ACC112 (cell line): ENCODE measurements at regions not wholly inside any gene's neighbourhood (a gene's known extent, or its start where the extent isn't known, plus 50 kb on each side); places are given as distances from the start of the nearest gene placed in this dataset.
"Not testable (repeated sequence)": the region's sequence is repeated elsewhere in the genome, so short reads cannot be mapped to it uniquely, and the experiment has no call there.

ENCODE experiments used
- H2AFZ ChIP-seq: fragments of 200-600 bp; sonication (generic); one replicate; pipeline ENCODE4 v1.6.0; 2017; ENCODE audit warnings: antibody characterized with exemption, low read length; ENCODE audit not compliant: unreplicated experiment
- H3K27ac ChIP-seq: fragments of 200-600 bp; sonication (generic); 2 replicates; pipeline ENCODE4 v1.5.1; 2014; ENCODE audit warnings: low read depth, mild to moderate bottlenecking, antibody characterized with exemption, low read length, moderate library complexity
- H3K27me3 ChIP-seq: fragments of 200-600 bp; sonication (generic); 2 replicates; pipeline ENCODE4 v1.6.1; 2014; ENCODE audit warnings: mild to moderate bottlenecking, antibody characterized with exemption, low read length, moderate library complexity, mixed read lengths; ENCODE audit not compliant: insufficient read depth
- H3K36me3 ChIP-seq: fragments of 200-600 bp; sonication (generic); 2 replicates; pipeline ENCODE4 v1.6.1; 2016; ENCODE audit warnings: mild to moderate bottlenecking, antibody characterized with exemption, low read length, moderate library complexity, mixed read lengths; ENCODE audit not compliant: insufficient read depth
- H3K4me1 ChIP-seq: fragments of 200-600 bp; sonication (generic); one replicate; pipeline ENCODE4 v1.6.1; 2016; ENCODE audit warnings: low read length, mixed read lengths; ENCODE audit not compliant: insufficient read depth, unreplicated experiment, control insufficient read depth
- H3K4me3 ChIP-seq: fragments of 200-600 bp; sonication (generic); 2 replicates; pipeline ENCODE4 v1.5.1; 2014; ENCODE audit warnings: mild to moderate bottlenecking, low read depth, low read length
- H3K79me2 ChIP-seq: fragments of 200-600 bp; sonication (generic); one replicate; pipeline ENCODE4 v1.6.0; 2016; ENCODE audit warnings: low read length; ENCODE audit not compliant: control insufficient read depth, unreplicated experiment, insufficient read depth

GRCh38 chr6:72560721-72561593 lies 60.9 kb upstream of the KCNQ5 start:
- Histone ChIP-seq H3K4me1 (peaks cover 18% of the 10 kb centered on the region), H3K27me3 (no peaks in the 10 kb centered on the region), H2AFZ (peak overlapping the region; percentile 28), H3K79me2 (no peaks in the 10 kb centered on the region), H3K27ac (no peak overlapping the region), H3K36me3 (no peaks in the 10 kb centered on the region), H3K4me3 (no peak overlapping the region)

GRCh38 chr6:72561629-72562028 lies 60.2 kb upstream of the KCNQ5 start:
- Histone ChIP-seq H3K27ac (no peak overlapping the region), H3K36me3 (no peaks in the 10 kb centered on the region), H3K79me2 (no peaks in the 10 kb centered on the region), H3K4me1 (peaks cover 12% of the 10 kb centered on the region), H2AFZ (no peak overlapping the region), H3K27me3 (no peaks in the 10 kb centered on the region), H3K4me3 (no peak overlapping the region)

- H2AFZ ChIP-seq = peak overlapping the region; percentile 47
- no peak overlapping the region for H3K4me3 ChIP-seq
Observed at GRCh38 chr6:72564231-72564630, 57.6 kb upstream of the KCNQ5 start.

GRCh38 chr6:72571993-72572392 lies 49.9 kb upstream of the KCNQ5 start:
- not testable (repeated sequence) for H2AFZ ChIP-seq, H3K4me1 ChIP-seq, H3K27me3 ChIP-seq, H3K79me2 ChIP-seq, H3K27ac ChIP-seq, H3K36me3 ChIP-seq, H3K4me3 ChIP-seq

More at GRCh38 chr6:72564231-72564630, 57.6 kb upstream of the KCNQ5 start:
- Histone ChIP-seq H3K36me3 (0 out of 2 replicates have a peak, but pooled peaks cover 6% of the 10 kb centered on the region), H3K27me3 (no peaks in the 10 kb centered on the region), H3K4me1 (peaks cover 12% of the 10 kb centered on the region), H3K27ac (no peak overlapping the region), H3K79me2 (no peaks in the 10 kb centered on the region)
